SK-N-SH treated with all-trans-retinoic acid at 6 μM for 48 hours (cell line): ENCODE measurements at regions not wholly inside any gene's neighbourhood (a gene's known extent, or its start where the extent isn't known, plus 50 kb on each side); places are given as distances from the start of the nearest gene placed in this dataset.

Source experiments
- ATAC-seq: fragments of 200-7000 bp; cut with Tn5 transposase; 3 replicates; pipeline ENCODE4 v1.9.1; 2020; ENCODE audit warnings: mild to moderate bottlenecking, moderate library complexity
- ARNTL ChIP-seq: fragments of 450-650 bp; formaldehyde crosslinking; IDR thresholded peaks from 2 replicates; pipeline ENCODE4 v1.5.0; 2020; ENCODE audit warnings: low read depth, mild to moderate bottlenecking, moderate library complexity, borderline replicate concordance
- BACH2 ChIP-seq: fragments of 250-450 bp; sonication (Bioruptor Pico); IDR thresholded peaks from 2 replicates; pipeline ENCODE4 v1.9.0; 2021; ENCODE audit warnings: mild to moderate bottlenecking, borderline replicate concordance
- CREB5 ChIP-seq: fragments of 250-450 bp; sonication (Bioruptor Pico); IDR thresholded peaks from 2 replicates; pipeline ENCODE4 v1.5.1; 2020; ENCODE audit warnings: low read depth, mild to moderate bottlenecking, moderate library complexity
- CSDC2 ChIP-seq: fragments of 250-450 bp; sonication (Bioruptor Pico); IDR thresholded peaks from 2 replicates; pipeline ENCODE4 v1.5.0; 2020; ENCODE audit warnings: mild to moderate bottlenecking, moderate library complexity
- CSRNP3 ChIP-seq: fragments of 250-450 bp; sonication (Bioruptor Pico); IDR thresholded peaks from 2 replicates; pipeline ENCODE4 v1.5.1; 2021; ENCODE audit warnings: mild to moderate bottlenecking, moderate library complexity
- ESRRG ChIP-seq: fragments of 250-450 bp; sonication (Bioruptor Pico); IDR thresholded peaks from 2 replicates; pipeline ENCODE4 v1.6.1; 2021; ENCODE audit warnings: mild to moderate bottlenecking
- GLIS3 ChIP-seq: fragments of 250-450 bp; sonication (Bioruptor Pico); IDR thresholded peaks from 2 replicates; pipeline ENCODE4 v1.5.0; 2020; ENCODE audit warnings: mild to moderate bottlenecking, moderate library complexity
- ISL1 ChIP-seq: fragments of 250-450 bp; sonication (Bioruptor Pico); IDR thresholded peaks from 2 replicates; pipeline ENCODE4 v2.1.2; 2022; ENCODE audit warnings: mild to moderate bottlenecking, moderate library complexity
- OSR1 ChIP-seq: fragments of 250-450 bp; sonication (Bioruptor Pico); IDR thresholded peaks from 2 replicates; pipeline ENCODE4 v1.8.0; 2022; ENCODE audit warnings: moderate library complexity, mild to moderate bottlenecking, inconsistent platforms
- PATZ1 ChIP-seq: fragments of 250-450 bp; sonication (Bioruptor Pico); IDR thresholded peaks from 2 replicates; pipeline ENCODE4 v1.8.0; 2020; ENCODE audit warnings: mild to moderate bottlenecking, moderate library complexity, borderline replicate concordance
- POU6F1 ChIP-seq: fragments of 250-450 bp; sonication (Bioruptor Pico); IDR thresholded peaks from 2 replicates; pipeline ENCODE4 v1.8.0; 2021; ENCODE audit warnings: low read depth, mild to moderate bottlenecking, moderate library complexity, borderline replicate concordance
- PPARA ChIP-seq: fragments of 250-450 bp; sonication (Bioruptor Pico); IDR thresholded peaks from 2 replicates; pipeline ENCODE4 v1.5.0; 2020; ENCODE audit warnings: mild to moderate bottlenecking, borderline replicate concordance
- RARB ChIP-seq: fragments of 250-450 bp; sonication (Bioruptor Pico); IDR thresholded peaks from 2 replicates; pipeline ENCODE4 v1.8.0; 2021; ENCODE audit warnings: mild to moderate bottlenecking, moderate library complexity
- SNAI2 ChIP-seq: fragments of 250-450 bp; sonication (Bioruptor Pico); IDR thresholded peaks from 2 replicates; pipeline ENCODE4 v1.5.0; 2020; ENCODE audit warnings: mild to moderate bottlenecking, moderate library complexity
- TCF4 ChIP-seq: fragments of 250-450 bp; sonication (Bioruptor Pico); IDR thresholded peaks from 2 replicates; pipeline ENCODE4 v1.8.0; 2021; ENCODE audit warnings: mild to moderate bottlenecking, moderate library complexity, borderline replicate concordance
- TOX ChIP-seq: fragments of 250-450 bp; sonication (Bioruptor Pico); IDR thresholded peaks from 2 replicates; pipeline ENCODE4 v1.8.0; 2021; ENCODE audit warnings: mild to moderate bottlenecking, moderate library complexity, borderline replicate concordance
- TSHZ2 ChIP-seq: fragments of 250-450 bp; sonication (Bioruptor Pico); IDR thresholded peaks from 2 replicates; pipeline ENCODE4 v1.5.0; 2020; ENCODE audit warnings: mild to moderate bottlenecking, moderate library complexity
- ZC3H10 ChIP-seq: fragments of 250-450 bp; sonication (Bioruptor Pico); IDR thresholded peaks from 2 replicates; pipeline ENCODE4 v1.5.1; 2021; ENCODE audit warnings: mild to moderate bottlenecking, moderate library complexity
- ZFP3 ChIP-seq: fragments of 250-450 bp; sonication (Bioruptor Pico); IDR thresholded peaks from 2 replicates; pipeline ENCODE4 v1.5.0; 2020; ENCODE audit warnings: mild to moderate bottlenecking, moderate library complexity
- ZFP30 ChIP-seq: fragments of 450-650 bp; formaldehyde crosslinking; IDR thresholded peaks from 2 replicates; pipeline ENCODE4 v1.5.0; 2022; ENCODE audit warnings: mild to moderate bottlenecking, moderate library complexity
- ZNF565 ChIP-seq: fragments of 450-650 bp; formaldehyde crosslinking; conservative IDR thresholded peaks from 2 replicates; pipeline ENCODE4 v1.5.0; 2020; ENCODE audit warnings: low read depth, mild to moderate bottlenecking, moderate library complexity
- ZNF70 ChIP-seq: fragments of 450-650 bp; formaldehyde crosslinking; IDR thresholded peaks from 2 replicates; pipeline ENCODE4 v1.5.0; 2020; ENCODE audit warnings: mild to moderate bottlenecking, moderate library complexity

- ATAC-seq: no peak
- no peak for TF ChIP-seq TSHZ2
- TF ChIP-seq BACH2 (CRISPR knock-in tag): no peak
- TF ChIP-seq ZNF565 (CRISPR knock-in tag): no peak
- no peak for TF ChIP-seq ZFP3 (CRISPR knock-in tag)
- TF ChIP-seq RARB (CRISPR knock-in tag): no peak
- no peak for TF ChIP-seq OSR1 (CRISPR knock-in tag)
- no peak for TF ChIP-seq ESRRG
- TF ChIP-seq TCF4 (CRISPR knock-in tag): no peak
- no peak for TF ChIP-seq POU6F1
Observed at GRCh38 chrX:13894888-13895565, 78.1 kb upstream of the GPM6B start.

GRCh38 chrX:13893826-13894225 is 76.9 kb upstream of the GPM6B start:
- TF ChIP-seq ESRRG (no peak), CSRNP3 (CRISPR knock-in tag) (no peak), BACH2 (CRISPR knock-in tag) (no peak), ZC3H10 (CRISPR knock-in tag) (no peak), ISL1 (CRISPR knock-in tag) (no peak), CSDC2 (no peak), TSHZ2 (no peak), ZNF70 (no peak), PATZ1 (CRISPR knock-in tag) (no peak), ZFP3 (CRISPR knock-in tag) (no peak), ZNF565 (CRISPR knock-in tag) (no peak), SNAI2 (CRISPR knock-in tag) (no peak), TOX (CRISPR knock-in tag) (no peak), PPARA (CRISPR knock-in tag) (no peak), GLIS3 (CRISPR knock-in tag) (no peak), CREB5 (CRISPR knock-in tag) (no peak), ARNTL (no peak), ZFP30 (CRISPR knock-in tag) (no peak)
- no peak for ATAC-seq
